EH (cell line): ENCODE measurements at regions not wholly inside any gene's neighbourhood (a gene's known extent, or its start where the extent isn't known, plus 50 kb on each side); places are given as distances from the start of the nearest gene placed in this dataset.
A peak's percentile ranks its signal among the peaks of the same experiment; 100 is the strongest.
"Not testable (repeated sequence)": the region's sequence is repeated elsewhere in the genome, so short reads cannot be mapped to it uniquely, and the experiment has no call there.

ENCODE experiments used
- DNase-seq: peaks from one replicate; pipeline ENCODE4 v3.0.0-alpha.2; 2015; ENCODE audit warnings: low read depth

DNA sequence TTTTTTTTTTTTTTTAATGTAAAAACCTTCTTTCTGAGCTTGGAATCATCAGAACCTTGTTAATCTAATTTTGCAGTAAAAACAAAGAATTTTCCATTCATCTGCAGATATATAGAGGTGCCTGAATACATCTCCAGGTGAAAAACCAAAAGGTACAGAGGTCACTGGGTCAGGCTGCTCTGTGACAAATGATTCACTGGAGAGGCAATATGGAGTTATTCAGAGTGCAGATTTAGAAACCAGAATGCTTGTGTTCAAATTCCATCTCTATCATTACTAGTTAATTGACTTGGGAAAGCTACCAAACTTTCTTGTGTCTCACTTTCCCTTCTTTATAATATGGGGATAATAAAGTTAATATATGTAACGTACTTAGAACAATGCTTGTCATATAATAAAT lies 51.5 kb upstream of the C1orf53 start:
- no peak for DNase-seq

- no peak for DNase-seq
These were observed 52.4 kb upstream of the C1orf53 start for GRCh38 chr1:197850042-197850441.

DNA sequence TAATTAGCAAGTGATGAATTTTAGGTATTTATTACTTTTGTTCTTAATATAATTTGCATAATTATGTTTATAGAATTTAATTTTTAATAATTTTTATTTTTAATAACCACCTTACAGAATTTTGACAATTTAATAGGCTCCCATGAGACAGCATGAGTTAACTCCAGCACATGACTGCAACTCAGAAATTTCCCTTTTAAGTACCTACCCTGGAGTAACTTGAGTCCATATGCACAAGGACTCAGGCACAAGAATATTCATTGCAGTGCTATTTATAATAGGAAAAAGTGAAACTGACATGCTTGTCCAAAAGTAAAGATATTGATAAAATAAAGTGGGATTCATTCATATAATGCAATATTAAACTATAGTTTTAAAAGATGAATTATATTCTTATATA lies 54.1 kb upstream of the C1orf53 start:
- DNase-seq = no peak

GRCh38 chr1:197845886-197846285 lies 56.5 kb upstream of the C1orf53 start:
- DNase-seq = no peak

- no peak for DNase-seq
These were observed 57.8 kb upstream of the C1orf53 start for GRCh38 chr1:197844651-197845050.

- DNase-seq = no peak
These were observed 59.0 kb upstream of the C1orf53 start for GRCh38 chr1:197843401-197843800.

DNA sequence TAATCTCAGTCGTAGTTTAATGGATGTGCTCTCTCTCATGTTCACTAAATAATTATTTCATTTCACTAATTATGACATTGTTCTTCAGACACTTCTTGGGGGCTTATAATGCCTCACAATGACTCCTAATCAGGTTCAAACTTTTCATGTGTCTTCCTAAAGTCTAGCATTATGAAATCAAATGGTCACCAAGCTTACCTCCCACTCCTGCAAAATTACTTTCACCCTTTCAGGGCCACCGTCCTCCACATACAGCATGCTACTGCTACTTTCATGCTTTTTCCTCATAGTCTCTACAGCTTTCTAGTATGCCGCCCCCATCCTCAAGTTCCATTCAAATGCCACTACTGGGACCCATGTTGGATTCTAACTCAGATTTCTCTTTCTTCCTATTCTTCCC lies 59.8 kb upstream of the C1orf53 start:
- no peak for DNase-seq

GRCh38 chr1:197841883-197842553 lies 60.4 kb upstream of the C1orf53 start:
- DNase-seq = peak; percentile 65

GRCh38 chr1:197841158-197841557 lies 61.3 kb upstream of the C1orf53 start:
- no peak for DNase-seq

- DNase-seq = not testable (repeated sequence)
These were observed 62.6 kb upstream of the C1orf53 start for GRCh38 chr1:197839786-197840185.

DNA sequence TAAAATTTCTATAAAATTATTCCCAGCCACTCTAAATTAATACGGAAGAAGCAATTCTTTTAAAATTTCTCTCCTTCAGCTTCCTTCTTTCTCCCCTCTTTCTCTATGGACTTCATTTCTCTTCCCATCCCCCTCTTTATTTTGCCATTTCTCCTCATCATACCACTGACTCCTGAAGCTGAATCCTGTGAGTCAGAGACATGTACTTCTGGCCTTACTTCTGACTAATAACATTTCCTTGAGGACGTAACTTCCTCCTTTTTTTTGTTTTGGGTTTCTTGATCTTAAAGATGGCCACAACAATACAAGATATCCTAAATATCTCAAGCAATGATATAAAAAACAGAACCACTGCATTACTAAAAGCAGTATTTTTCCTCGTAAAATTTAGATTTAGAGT lies 63.6 kb upstream of the DENND1B start:
- peak; percentile 85 for DNase-seq

- no peak for DNase-seq
These were observed 62.6 kb upstream of the DENND1B start for GRCh38 chr1:197837911-197838310.

DNA sequence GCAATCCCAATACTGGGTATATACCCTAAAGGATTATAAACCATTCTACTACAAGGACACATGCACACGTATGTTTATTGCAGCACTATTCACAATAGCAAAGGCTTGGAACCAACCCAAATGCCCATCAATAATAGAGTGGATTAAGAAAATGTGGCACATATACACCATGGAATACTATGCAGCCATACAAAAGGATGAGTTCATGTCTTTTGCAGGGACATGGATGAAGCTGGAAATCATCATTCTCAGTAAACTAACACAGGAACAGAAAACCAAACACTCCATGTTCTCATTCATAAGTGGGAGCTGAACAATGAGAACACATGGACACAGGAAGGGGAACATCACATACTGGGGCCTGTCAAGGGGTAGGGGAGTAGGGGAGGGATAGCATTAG lies 61.1 kb upstream of the DENND1B start:
- DNase-seq = not testable (repeated sequence)

GRCh38 chr1:197829011-197829410 lies 53.7 kb upstream of the DENND1B start:
- DNase-seq = not testable (repeated sequence)

DNA sequence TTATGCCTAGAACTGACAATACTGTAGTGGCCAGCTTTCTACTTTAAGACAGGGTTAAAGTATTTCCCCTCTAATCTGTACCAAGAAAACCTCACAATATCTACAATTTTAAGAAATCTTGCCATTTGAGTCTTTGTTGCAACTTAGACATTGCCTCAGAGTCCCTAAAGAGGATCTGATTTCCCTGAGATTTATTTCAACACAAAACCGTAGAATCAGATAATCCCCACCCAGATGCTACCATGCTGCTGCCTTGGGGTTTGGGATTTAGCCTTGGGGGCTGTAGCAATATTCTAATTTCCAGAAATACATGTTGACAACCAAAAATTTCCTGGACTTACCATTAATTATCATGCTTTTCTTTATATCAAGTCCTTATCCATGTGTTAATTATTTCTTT lies 50.3 kb upstream of the DENND1B start:
- no peak for DNase-seq
